ENCODE measurements at regions not wholly inside any gene's neighbourhood (a gene's known extent, or its start where the extent isn't known, plus 50 kb on each side); places are given as distances from the start of the nearest gene placed in this dataset.
"Not testable (repeated sequence)": the region's sequence is repeated elsewhere in the genome, so short reads cannot be mapped to it uniquely, and the experiment has no call there.

DNA sequence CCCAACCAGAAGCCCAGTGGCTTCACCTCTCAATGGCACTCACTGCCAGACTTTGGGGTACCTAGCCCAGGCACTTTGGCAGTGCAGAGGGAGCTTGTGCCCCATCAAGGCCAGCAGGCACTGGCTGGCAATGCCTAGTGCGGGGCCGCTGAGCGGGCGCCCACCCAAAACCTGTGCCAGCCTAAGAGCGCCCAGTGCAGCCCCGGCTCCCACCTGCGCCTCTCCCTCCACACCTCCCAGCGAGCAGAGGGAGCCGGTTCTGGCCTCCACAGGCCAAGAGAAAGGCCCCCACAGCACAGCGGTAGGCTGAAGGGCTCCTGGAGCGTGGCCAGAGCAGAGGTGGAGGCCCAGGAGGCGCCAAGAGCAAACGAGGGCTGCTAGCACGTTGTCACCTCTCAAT is 930.8 kb downstream of the IPMK start:
- TF ChIP-seq, protein P1, sequence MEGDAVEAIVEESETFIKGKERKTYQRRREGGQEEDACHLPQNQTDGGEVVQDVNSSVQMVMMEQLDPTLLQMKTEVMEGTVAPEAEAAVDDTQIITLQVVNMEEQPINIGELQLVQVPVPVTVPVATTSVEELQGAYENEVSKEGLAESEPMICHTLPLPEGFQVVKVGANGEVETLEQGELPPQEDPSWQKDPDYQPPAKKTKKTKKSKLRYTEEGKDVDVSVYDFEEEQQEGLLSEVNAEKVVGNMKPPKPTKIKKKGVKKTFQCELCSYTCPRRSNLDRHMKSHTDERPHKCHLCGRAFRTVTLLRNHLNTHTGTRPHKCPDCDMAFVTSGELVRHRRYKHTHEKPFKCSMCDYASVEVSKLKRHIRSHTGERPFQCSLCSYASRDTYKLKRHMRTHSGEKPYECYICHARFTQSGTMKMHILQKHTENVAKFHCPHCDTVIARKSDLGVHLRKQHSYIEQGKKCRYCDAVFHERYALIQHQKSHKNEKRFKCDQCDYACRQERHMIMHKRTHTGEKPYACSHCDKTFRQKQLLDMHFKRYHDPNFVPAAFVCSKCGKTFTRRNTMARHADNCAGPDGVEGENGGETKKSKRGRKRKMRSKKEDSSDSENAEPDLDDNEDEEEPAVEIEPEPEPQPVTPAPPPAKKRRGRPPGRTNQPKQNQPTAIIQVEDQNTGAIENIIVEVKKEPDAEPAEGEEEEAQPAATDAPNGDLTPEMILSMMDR (IDR thresholded peaks at IDR 0.05) = no peak
- no peak overlapping the region for H3K27ac Mint-ChIP-seq (ENCODE audit: unreplicated experiment)
- H3K9me3 Mint-ChIP-seq (ENCODE audit: unreplicated experiment) = no peaks in the 10 kb centered on the region
- no peak for DNase-seq (ENCODE audit: extremely low spot score, unreplicated experiment)
- peaks cover 5% of the 10 kb centered on the region for H3K27me3 Mint-ChIP-seq (ENCODE audit: unreplicated experiment)
- H3K4me1 Mint-ChIP-seq (ENCODE audit: unreplicated experiment) = no peaks in the 10 kb centered on the region
- H3K36me3 Mint-ChIP-seq (ENCODE audit: unreplicated experiment) = no peaks in the 10 kb centered on the region
- H3K4me3 Mint-ChIP-seq (ENCODE audit: unreplicated experiment) = no peak overlapping the region

DNA sequence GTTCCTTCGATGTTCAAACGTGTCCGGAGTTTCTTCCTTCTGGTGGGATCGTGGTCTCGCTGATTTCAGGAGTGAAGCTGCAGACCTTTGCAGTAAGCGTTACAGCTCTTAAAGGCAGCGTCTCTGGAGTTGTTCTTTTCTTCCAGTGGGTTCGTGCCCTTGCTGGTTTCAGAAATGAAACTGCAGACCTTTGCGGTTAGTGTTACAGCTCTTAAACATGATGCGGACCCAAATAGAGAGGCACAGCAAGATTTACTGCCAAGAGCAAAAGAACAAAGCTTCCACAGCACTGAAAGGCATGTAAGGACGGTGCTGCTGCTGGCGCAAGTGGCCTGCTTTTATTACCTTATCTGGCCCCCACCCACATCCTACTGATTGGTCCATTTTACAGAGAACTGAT is 931.4 kb downstream of the IPMK start:
- TF ChIP-seq, protein P1 (IDR thresholded peaks at IDR 0.05) = no peak
- DNase-seq (ENCODE audit: extremely low spot score, unreplicated experiment) = no peak
- H3K9me3 Mint-ChIP-seq (ENCODE audit: unreplicated experiment) = no peaks in the 10 kb centered on the region
- H3K4me1 Mint-ChIP-seq (ENCODE audit: unreplicated experiment) = no peaks in the 10 kb centered on the region
- H3K4me3 Mint-ChIP-seq (ENCODE audit: unreplicated experiment) = no peak overlapping the region
- H3K36me3 Mint-ChIP-seq (ENCODE audit: unreplicated experiment) = no peaks in the 10 kb centered on the region
- H3K27me3 Mint-ChIP-seq (ENCODE audit: unreplicated experiment) = peaks cover 5% of the 10 kb centered on the region
- H3K27ac Mint-ChIP-seq (ENCODE audit: unreplicated experiment) = no peak overlapping the region

DNA sequence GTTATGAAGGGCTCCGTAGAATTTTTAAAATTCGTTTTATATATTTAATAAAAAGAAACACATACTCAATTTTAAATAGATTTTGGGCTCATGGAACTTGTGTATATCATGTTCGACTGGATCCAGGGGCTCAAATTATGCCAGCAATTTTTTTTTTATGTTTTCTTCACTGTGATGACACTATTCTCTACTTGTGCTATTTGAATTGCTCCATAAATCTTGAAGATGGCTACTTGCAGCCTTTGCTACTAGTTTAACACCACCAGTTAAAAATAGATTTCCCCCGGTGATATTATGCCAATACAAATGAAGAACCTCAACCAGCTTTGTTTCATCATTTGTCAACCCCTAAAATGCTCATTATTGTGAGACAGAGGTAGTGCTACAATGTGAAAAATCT is 933.2 kb downstream of the IPMK start:
- Mint-ChIP-seq H3K36me3 (ENCODE audit: unreplicated experiment) (no peaks in the 10 kb centered on the region), H3K27ac (ENCODE audit: unreplicated experiment) (no peak overlapping the region), H3K9me3 (ENCODE audit: unreplicated experiment) (no peaks in the 10 kb centered on the region), H3K27me3 (ENCODE audit: unreplicated experiment) (peaks cover 7% of the 10 kb centered on the region), H3K4me3 (ENCODE audit: unreplicated experiment) (no peak overlapping the region), H3K4me1 (ENCODE audit: unreplicated experiment) (no peaks in the 10 kb centered on the region)
- TF ChIP-seq, protein P1 (IDR thresholded peaks at IDR 0.05) = no peak
- DNase-seq (ENCODE audit: extremely low spot score, unreplicated experiment) = no peak

DNA sequence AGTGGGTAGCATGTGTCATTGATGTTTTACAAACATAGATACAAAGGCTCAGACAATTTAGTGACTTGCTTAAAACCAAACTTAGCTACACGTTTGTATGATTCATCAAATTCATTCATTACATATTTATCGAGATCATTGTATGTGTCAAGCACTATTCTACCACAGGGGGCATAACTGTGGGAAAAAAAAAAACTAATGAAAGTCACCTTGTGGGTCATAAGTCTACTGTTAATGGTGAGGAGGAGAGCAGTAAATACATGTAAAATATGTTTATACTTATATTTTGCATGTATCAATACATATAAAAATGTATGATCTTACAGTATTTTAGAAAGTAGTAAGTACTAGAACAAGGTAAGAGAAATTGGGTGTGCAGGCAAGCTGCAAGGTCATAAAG is 933.8 kb downstream of the IPMK start:
- no peaks in the 10 kb centered on the region for H3K4me1 Mint-ChIP-seq (ENCODE audit: unreplicated experiment)
- H3K27ac Mint-ChIP-seq (ENCODE audit: unreplicated experiment) = no peak overlapping the region
- H3K27me3 Mint-ChIP-seq (ENCODE audit: unreplicated experiment) = peaks cover 9% of the 10 kb centered on the region
- TF ChIP-seq, protein P1 (IDR thresholded peaks at IDR 0.05) = peak; percentile 6
- no peak for DNase-seq (ENCODE audit: extremely low spot score, unreplicated experiment)
- H3K9me3 Mint-ChIP-seq (ENCODE audit: unreplicated experiment) = no peaks in the 10 kb centered on the region
- no peaks in the 10 kb centered on the region for H3K36me3 Mint-ChIP-seq (ENCODE audit: unreplicated experiment)
- no peak overlapping the region for H3K4me3 Mint-ChIP-seq (ENCODE audit: unreplicated experiment)

DNA sequence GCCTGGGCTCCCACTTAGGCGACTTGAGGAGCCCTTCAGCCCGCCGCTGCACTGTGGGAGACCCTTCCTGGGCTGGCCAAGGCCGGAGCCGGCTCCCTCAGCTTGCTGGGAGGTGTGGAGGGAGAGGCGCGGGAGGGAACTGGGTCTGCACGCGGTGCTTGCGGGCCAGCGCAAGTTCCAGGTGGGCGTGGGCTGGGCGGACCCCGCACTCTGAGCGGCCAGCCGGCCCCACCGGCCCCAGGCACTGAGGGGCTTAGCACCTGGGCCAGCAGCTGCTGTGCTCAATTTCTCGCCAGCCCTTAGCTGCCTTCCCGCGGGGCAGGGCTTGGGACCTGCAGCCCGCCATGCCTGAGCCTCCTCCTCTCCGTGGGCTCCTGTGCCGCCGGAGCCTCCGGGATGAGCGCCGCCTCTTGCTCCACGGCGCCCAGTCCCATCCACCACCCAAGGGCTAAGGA is 946.3 kb downstream of the IPMK start:
- not testable (repeated sequence) for H3K9me3 Mint-ChIP-seq (ENCODE audit: unreplicated experiment); H3K36me3 Mint-ChIP-seq (ENCODE audit: unreplicated experiment); H3K4me3 Mint-ChIP-seq (ENCODE audit: unreplicated experiment); H3K4me1 Mint-ChIP-seq (ENCODE audit: unreplicated experiment); H3K27ac Mint-ChIP-seq (ENCODE audit: unreplicated experiment); DNase-seq (ENCODE audit: extremely low spot score, unreplicated experiment); H3K27me3 Mint-ChIP-seq (ENCODE audit: unreplicated experiment)

DNA sequence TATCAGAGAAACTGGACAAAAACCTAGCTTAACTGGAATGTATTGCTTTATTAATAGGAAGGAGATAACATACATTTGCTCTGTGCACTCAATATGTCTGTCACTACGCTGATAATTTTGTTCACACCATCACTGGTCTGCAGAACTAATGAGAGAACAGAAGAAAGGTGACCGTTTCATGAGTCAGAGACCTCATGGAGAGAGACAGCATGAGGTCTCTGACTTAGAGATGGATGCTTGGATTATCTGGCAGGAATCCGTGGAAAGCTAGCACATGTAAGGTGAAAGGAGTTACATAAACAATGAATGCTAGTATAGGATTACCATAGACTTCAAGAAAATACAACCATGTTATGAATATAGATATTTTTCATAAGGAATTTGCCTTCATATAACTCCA is 947.3 kb downstream of the IPMK start:
- DNase-seq (ENCODE audit: extremely low spot score, unreplicated experiment) = no peak
- peaks cover 5% of the 10 kb centered on the region for H3K9me3 Mint-ChIP-seq (ENCODE audit: unreplicated experiment)

More for the DNA sequence above, 947.3 kb downstream of the IPMK start:
- H3K4me3 Mint-ChIP-seq (ENCODE audit: unreplicated experiment) = no peak overlapping the region
- H3K4me1 Mint-ChIP-seq (ENCODE audit: unreplicated experiment) = no peaks in the 10 kb centered on the region
- TF ChIP-seq, protein P1 (IDR thresholded peaks at IDR 0.05) = no peak
- no peak overlapping the region for H3K27ac Mint-ChIP-seq (ENCODE audit: unreplicated experiment)
- peaks cover 2% of the 10 kb centered on the region for H3K27me3 Mint-ChIP-seq (ENCODE audit: unreplicated experiment)
- H3K36me3 Mint-ChIP-seq (ENCODE audit: unreplicated experiment) = no peaks in the 10 kb centered on the region

Data from osteocyte (in vitro differentiated cells).